DND-41 (cell line): ENCODE measurements at regions not wholly inside any gene's neighbourhood (a gene's known extent, or its start where the extent isn't known, plus 50 kb on each side); places are given as distances from the start of the nearest gene placed in this dataset.

Experiments used
- EZH2 ChIP-seq: IDR thresholded peaks from 3 replicates; pipeline ENCODE4 v1.6.1; 2012; ENCODE audit warnings: borderline replicate concordance, low read depth, mild to moderate bottlenecking, moderate library complexity, low read length, inconsistent platforms; ENCODE audit not compliant: severe bottlenecking
- TF ChIP-seq, protein P1 (sequence below): IDR thresholded peaks from 2 replicates; pipeline ENCODE4 v1.5.1; 2012; ENCODE audit warnings: borderline replicate concordance, low read length, moderate library complexity, mild to moderate bottlenecking; ENCODE audit not compliant: poor library complexity, severe bottlenecking; ENCODE audit errors: extremely low read depth

DNA sequence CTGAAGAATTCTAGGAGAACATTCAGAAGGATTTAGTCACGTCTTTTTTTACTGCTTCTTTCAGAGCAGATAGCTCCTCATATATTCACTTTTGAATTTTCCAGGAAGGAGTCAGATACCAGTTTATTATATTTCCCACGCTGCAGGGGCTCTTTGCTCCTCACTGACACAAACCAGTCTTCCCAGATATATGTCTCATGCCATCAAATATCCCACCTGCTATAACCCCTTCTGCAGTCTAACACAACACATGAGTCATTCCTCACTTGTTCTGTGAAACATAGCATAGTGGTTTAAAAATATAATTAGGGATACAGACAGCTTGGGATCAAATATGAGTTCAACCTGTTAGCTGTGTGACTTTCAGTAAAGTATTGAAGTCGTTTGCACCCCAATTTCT is 251.7 kb upstream of the DPYD start:
- TF ChIP-seq, protein P1, sequence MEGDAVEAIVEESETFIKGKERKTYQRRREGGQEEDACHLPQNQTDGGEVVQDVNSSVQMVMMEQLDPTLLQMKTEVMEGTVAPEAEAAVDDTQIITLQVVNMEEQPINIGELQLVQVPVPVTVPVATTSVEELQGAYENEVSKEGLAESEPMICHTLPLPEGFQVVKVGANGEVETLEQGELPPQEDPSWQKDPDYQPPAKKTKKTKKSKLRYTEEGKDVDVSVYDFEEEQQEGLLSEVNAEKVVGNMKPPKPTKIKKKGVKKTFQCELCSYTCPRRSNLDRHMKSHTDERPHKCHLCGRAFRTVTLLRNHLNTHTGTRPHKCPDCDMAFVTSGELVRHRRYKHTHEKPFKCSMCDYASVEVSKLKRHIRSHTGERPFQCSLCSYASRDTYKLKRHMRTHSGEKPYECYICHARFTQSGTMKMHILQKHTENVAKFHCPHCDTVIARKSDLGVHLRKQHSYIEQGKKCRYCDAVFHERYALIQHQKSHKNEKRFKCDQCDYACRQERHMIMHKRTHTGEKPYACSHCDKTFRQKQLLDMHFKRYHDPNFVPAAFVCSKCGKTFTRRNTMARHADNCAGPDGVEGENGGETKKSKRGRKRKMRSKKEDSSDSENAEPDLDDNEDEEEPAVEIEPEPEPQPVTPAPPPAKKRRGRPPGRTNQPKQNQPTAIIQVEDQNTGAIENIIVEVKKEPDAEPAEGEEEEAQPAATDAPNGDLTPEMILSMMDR = no peak
- TF ChIP-seq EZH2 = no peak
